Fibroblast of villous mesenchyme (primary cell): ENCODE measurements at regions not wholly inside any gene's neighbourhood (a gene's known extent, or its start where the extent isn't known, plus 50 kb on each side); places are given as distances from the start of the nearest gene placed in this dataset.

Source experiments
- DNase-seq: peaks from one replicate; pipeline ENCODE4 v3.0.0-alpha.2; 2010; ENCODE audit warnings: low read depth
- H3K4me3 ChIP-seq: 2 replicates; pipeline ENCODE4 v1.5.1; 2011; ENCODE audit warnings: low read depth, mild to moderate bottlenecking, low read length
- CTCF ChIP-seq: IDR thresholded peaks from 2 replicates; pipeline ENCODE4 v1.5.1; 2012; ENCODE audit warnings: low read depth, mild to moderate bottlenecking, low read length; ENCODE audit not compliant: insufficient read depth

- no peak overlapping the region for H3K4me3 ChIP-seq
- TF ChIP-seq CTCF = no peak
- no peak for DNase-seq
These were observed 92.0 kb upstream of the GBE1 start for GRCh38 chr3:81853431-81853830.

- no peak for DNase-seq
- no peak for TF ChIP-seq CTCF
These were observed 89.7 kb upstream of the GBE1 start for GRCh38 chr3:81851176-81851575.

GRCh38 chr3:81846988-81847387 lies 85.5 kb upstream of the GBE1 start:
- no peak for DNase-seq
- no peak overlapping the region for H3K4me3 ChIP-seq
- no peak for TF ChIP-seq CTCF

More at GRCh38 chr3:81851176-81851575, 89.7 kb upstream of the GBE1 start:
- no peak overlapping the region for H3K4me3 ChIP-seq

GRCh38 chr3:81841540-81841939 lies 80.1 kb upstream of the GBE1 start:
- no peak overlapping the region for H3K4me3 ChIP-seq
- DNase-seq = no peak
- TF ChIP-seq CTCF = no peak

GRCh38 chr3:81839504-81840094 lies 78.2 kb upstream of the GBE1 start:
- no peak for TF ChIP-seq CTCF
- no peak overlapping the region for H3K4me3 ChIP-seq
- peak; percentile 9 for DNase-seq

- H3K4me3 ChIP-seq = no peak overlapping the region
- DNase-seq = no peak
- no peak for TF ChIP-seq CTCF
These were observed 77.0 kb upstream of the GBE1 start for GRCh38 chr3:81838457-81838856.

- no peak for DNase-seq
- no peak overlapping the region for H3K4me3 ChIP-seq
- TF ChIP-seq CTCF = no peak
These were observed 75.7 kb upstream of the GBE1 start for GRCh38 chr3:81837071-81837593.
